Stimulated activated naive CD8-positive, alpha-beta T cell treated with anti-CD3 and anti-CD28 coated beads, Interleukin-15, Interleukin-2, amounts not matched to agents 100 U/mL and 50 U/mL, for 24 hours (primary cell): ENCODE measurements at regions not wholly inside any gene's neighbourhood (a gene's known extent, or its start where the extent isn't known, plus 50 kb on each side); places are given as distances from the start of the nearest gene placed in this dataset.
"Not testable (repeated sequence)": the region's sequence is repeated elsewhere in the genome, so short reads cannot be mapped to it uniquely, and the experiment has no call there.

Experiments used
- ATAC-seq: fragments of 150-1000 bp; cut with Tn5 transposase; one replicate; pipeline ENCODE4 v1.10.0; 2021
- DNase-seq: peaks from one replicate; pipeline ENCODE4 v3.0.0; 2021

- not testable (repeated sequence) for ATAC-seq
Observed at GRCh38 chr4:153106736-153107135, 97.5 kb upstream of the TRIM2 start.

GRCh38 chr4:153107246-153107645, 97.0 kb upstream of the TRIM2 start:
- DNase-seq, result no peak
- ATAC-seq, result no peak

More at GRCh38 chr4:153106736-153107135, 97.5 kb upstream of the TRIM2 start:
- DNase-seq, result not testable (repeated sequence)

GRCh38 chr4:153109296-153109849, 94.9 kb upstream of the TRIM2 start:
- no peak for DNase-seq
- ATAC-seq, result no peak

DNA sequence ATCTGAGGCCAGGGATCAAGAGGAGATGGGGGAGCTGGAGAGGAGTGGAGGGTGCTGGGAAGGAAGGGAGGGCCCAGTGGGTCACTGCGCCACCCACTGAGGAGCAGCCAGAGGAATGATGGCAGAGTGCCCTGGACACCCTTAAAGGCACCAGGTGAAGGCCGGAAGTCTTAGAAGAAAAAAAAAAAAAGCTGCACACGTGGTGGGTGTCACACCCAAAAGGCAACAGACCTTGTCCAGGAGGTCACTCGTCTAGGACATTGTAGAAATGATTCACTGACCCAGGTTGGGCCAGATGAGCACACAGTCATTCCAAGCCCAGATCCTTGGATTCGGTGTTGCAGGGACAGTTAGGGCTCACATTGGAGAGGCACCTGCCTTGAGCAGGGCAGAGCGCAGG, 93.5 kb upstream of the TRIM2 start:
- DNase-seq, result no peak
- ATAC-seq, result no peak

- DNase-seq (no peak), ATAC-seq (no peak)
Observed at GRCh38 chr4:153111426-153112040, 92.7 kb upstream of the TRIM2 start.

GRCh38 chr4:153112041-153112441, 92.2 kb upstream of the TRIM2 start:
- ATAC-seq, result peak; percentile 19
- DNase-seq, result peak; percentile 55

GRCh38 chr4:153113061-153113837, 91.0 kb upstream of the TRIM2 start:
- no peak for ATAC-seq
- no peak for DNase-seq

GRCh38 chr4:153113838-153114105, 90.5 kb upstream of the TRIM2 start:
- ATAC-seq, result no peak
- DNase-seq, result no peak

- ATAC-seq, result peak; percentile 62
- DNase-seq, result peak; percentile 44
Observed at GRCh38 chr4:153114771-153115321, 89.4 kb upstream of the TRIM2 start.

GRCh38 chr4:153115322-153116290, 88.6 kb upstream of the TRIM2 start:
- ATAC-seq (peak; percentile 73), DNase-seq (peak; percentile 75)

DNA sequence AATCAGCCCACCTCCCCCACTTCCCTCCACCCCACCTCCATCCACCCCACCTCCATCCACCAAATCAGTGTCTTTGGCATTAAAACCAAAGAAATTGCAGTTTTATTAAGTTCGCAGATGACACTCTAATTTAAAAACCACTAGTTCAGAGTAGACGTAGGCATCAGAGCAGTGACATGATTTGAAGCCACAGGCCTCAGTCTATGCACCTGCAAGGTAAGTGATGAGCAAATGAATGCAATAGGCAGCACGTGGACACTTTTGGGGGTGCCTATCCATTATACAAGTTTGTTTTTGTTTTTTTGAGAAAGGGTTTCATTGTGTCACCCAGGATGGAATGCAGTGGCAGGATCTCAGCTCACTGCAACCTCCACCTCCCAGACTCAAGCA, 88.0 kb upstream of the TRIM2 start:
- peak; percentile 6 for ATAC-seq

DNA sequence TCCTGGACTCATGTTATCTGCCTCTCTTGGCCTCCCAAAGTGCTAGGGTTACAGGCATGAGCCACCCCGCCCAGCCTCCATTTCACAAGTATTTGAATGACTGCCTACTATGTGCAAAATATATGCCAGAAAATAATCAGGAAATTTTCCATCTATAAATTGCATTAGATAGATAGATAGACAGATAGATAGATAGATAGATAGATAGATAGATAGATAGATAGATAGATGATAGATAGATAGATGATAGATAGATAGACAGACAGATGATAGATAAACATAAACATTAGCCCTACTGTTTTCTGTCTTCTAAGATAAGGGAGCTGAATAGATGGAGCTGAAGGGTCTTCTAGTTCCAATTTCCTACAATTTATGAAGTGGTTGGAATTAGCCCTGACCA, 87.4 kb upstream of the TRIM2 start:
- DNase-seq (no peak), ATAC-seq (no peak)

More for the DNA sequence above, 88.0 kb upstream of the TRIM2 start:
- DNase-seq, result no peak

DNA sequence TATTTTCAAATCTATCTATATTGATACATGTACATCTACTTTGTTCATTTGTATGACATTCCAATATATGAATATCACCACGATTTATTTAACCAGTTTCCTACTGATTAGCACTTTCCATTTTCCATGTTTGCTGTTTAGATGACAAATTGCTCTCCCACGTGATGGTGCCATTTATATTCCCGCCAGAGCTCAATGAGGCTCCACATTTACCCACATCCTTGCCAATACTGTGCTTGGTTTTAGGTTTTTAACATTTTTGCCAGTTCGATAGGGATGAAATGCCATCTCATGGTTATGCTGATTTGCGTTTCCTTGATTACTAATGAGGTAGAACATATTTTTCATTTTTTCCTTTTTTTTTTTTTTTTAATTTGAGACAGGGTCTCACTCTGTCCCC, 86.7 kb upstream of the TRIM2 start:
- ATAC-seq (no peak), DNase-seq (no peak)

- no peak for DNase-seq
- no peak for ATAC-seq
Observed at GRCh38 chr4:153119626-153120025, 84.6 kb upstream of the TRIM2 start.

GRCh38 chr4:153120235-153120634, 84.0 kb upstream of the TRIM2 start:
- DNase-seq (no peak), ATAC-seq (no peak)

- no peak for ATAC-seq
- DNase-seq, result no peak
Observed at GRCh38 chr4:153122855-153123254, 81.4 kb upstream of the TRIM2 start.

GRCh38 chr4:153126137-153126536, 78.1 kb upstream of the TRIM2 start:
- ATAC-seq (no peak), DNase-seq (no peak)

DNA sequence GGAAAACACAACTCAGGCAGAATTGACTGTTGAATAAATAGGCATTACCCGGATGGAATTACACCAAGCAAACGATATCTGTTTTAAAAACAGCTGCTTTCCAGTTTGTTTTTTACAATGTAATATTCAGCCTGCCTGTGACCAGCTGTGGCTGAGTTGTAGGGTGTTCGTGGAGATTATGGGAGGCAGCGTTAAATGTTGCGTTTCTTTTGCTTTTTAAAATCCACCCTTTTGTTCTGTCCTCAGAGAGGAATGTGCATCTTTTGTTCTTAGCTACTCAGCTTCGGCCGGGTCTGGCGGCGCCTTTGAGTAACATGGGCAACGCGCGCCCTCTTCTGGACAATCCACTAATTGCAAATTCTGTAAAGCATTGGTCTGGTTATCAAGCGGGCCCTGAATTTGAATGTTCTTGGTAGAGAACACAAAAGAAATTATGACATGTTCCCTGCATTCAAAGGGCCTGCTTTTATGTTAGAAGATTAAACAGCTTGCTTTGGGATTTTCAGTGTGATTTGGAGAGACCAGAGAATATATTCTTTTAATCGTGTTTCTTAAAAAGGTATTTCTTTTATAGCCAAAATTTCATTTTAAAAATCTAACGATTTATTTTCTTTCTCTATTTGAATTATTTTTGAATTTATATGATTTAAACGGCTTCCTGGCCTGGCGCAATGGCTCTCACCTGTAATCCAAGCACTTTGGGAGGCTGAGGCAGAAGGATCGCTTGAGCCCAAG, 76.3 kb upstream of the TRIM2 start:
- DNase-seq, result peak; percentile 87
- ATAC-seq, result peak; percentile 73

GRCh38 chr4:153131596-153131995, 72.6 kb upstream of the TRIM2 start:
- ATAC-seq, result no peak

DNA sequence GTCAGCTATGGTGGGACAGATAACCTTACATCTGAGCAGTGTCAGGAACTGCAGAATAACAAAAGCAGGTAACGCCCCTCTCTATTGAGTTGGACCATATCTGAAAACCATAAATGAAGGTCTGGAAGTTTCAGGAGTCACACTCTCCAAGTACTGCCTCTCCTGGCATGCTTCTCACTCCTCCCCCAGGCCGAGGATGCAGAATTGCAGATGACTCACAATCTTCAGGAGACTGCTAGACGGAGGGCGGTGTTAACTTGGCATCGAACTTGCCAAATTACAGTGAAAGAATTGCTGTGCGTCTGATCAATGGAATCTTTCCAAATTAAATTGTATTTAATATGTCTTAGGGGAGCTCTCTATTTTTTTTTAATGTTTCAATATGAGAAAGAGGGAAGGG, 67.1 kb upstream of the TRIM2 start:
- ATAC-seq, result no peak
- DNase-seq, result no peak

More at GRCh38 chr4:153131596-153131995, 72.6 kb upstream of the TRIM2 start:
- DNase-seq, result no peak
